ENCODE measurements at regions not wholly inside any gene's neighbourhood (a gene's known extent, or its start where the extent isn't known, plus 50 kb on each side); places are given as distances from the start of the nearest gene placed in this dataset.
"Not testable (repeated sequence)": the region's sequence is repeated elsewhere in the genome, so short reads cannot be mapped to it uniquely, and the experiment has no call there.

- DNase-seq (no peak), ATAC-seq (ENCODE audit: poor library complexity) (no peak)
- intact Hi-C loops (cut with DNase I, micrococcal nuclease) = loop anchor here in 1 of 2 experiments (5.0 kb wide), 1 partner anchor 374 kb away; no protein-coding TSS in a partner anchor
- CTCF ChIA-PET = no interaction called here
- TF ChIP-seq CTCF (IDR thresholded peaks at IDR 0.05) = no peak
- no peaks in the 10 kb centered on the region for H3K9me3 Mint-ChIP-seq
- Histone ChIP-seq H3K9me3 (ENCODE audit: control insufficient read depth in 1 of 2, insufficient read depth in 1 of 2, low read length in 2 of 2) (no peaks in the 10 kb centered on the region), H3K27ac (ENCODE audit: low read depth in 1 of 2, low read length in 2 of 2) (no peak overlapping the region), H3K4me1 (ENCODE audit: insufficient read depth, low read length) (no peaks in the 10 kb centered on the region), H3K27me3 (ENCODE audit: control insufficient read depth in 1 of 2, insufficient read depth in 2 of 2, low read length in 2 of 2) (no peaks in the 10 kb centered on the region), H3K36me3 (ENCODE audit: insufficient read depth, low read length) (no peaks in the 10 kb centered on the region), H3K4me3 (ENCODE audit: low read length) (no peak overlapping the region)
- H3K27ac Mint-ChIP-seq = no peak overlapping the region
- no peaks in the 10 kb centered on the region for H3K27me3 Mint-ChIP-seq
- no peaks in the 10 kb centered on the region for H3K4me1 Mint-ChIP-seq (ENCODE audit: low read depth)
- H3K36me3 Mint-ChIP-seq (ENCODE audit: low read depth) = no peaks in the 10 kb centered on the region
- POLR2A ChIA-PET = no interaction called here
- H3K4me3 Mint-ChIP-seq = no peak overlapping the region
Observed at GRCh38 chrX:130543603-130544325, 142.0 kb downstream of the RBMX2 start.

DNA sequence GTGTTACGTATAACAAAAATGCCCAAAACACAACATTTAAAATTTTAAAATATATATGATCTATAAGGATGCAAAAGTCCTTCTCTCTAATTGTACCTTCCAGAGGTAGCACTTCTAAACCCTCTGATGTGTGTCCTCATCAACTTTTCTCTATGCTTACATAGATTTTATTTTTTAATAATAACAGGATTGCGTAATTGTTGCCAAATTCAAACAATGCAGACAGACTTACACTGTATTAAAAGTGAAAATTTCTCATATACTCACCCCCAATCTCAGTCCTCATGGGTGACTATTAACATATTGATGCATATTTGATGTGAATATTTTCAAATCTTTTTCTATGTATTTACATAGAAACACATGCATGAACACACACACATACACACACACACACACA is 144.0 kb downstream of the RBMX2 start:
- Mint-ChIP-seq H3K27me3 (peaks cover 11% of the 10 kb centered on the region), H3K4me3 (no peak overlapping the region), H3K36me3 (ENCODE audit: low read depth) (no peaks in the 10 kb centered on the region), H3K4me1 (ENCODE audit: low read depth) (no peaks in the 10 kb centered on the region), H3K27ac (no peak overlapping the region), H3K9me3 (no peaks in the 10 kb centered on the region)
- POLR2A ChIA-PET = no interaction called here
- TF ChIP-seq CTCF (IDR thresholded peaks at IDR 0.05) = no peak
- Histone ChIP-seq H3K9me3 (ENCODE audit: control insufficient read depth in 1 of 2, insufficient read depth in 1 of 2, low read length in 2 of 2) (no peaks in the 10 kb centered on the region), H3K4me1 (ENCODE audit: insufficient read depth, low read length) (no peaks in the 10 kb centered on the region), H3K27ac (ENCODE audit: low read depth in 1 of 2, low read length in 2 of 2) (no peak overlapping the region), H3K4me3 (ENCODE audit: low read length) (no peak overlapping the region), H3K27me3 (ENCODE audit: control insufficient read depth in 1 of 2, insufficient read depth in 2 of 2, low read length in 2 of 2) (no peaks in the 10 kb centered on the region), H3K36me3 (ENCODE audit: insufficient read depth, low read length) (no peaks in the 10 kb centered on the region)
- ATAC-seq (ENCODE audit: poor library complexity) (no peak), DNase-seq (no peak)
- intact Hi-C loops (cut with DNase I, micrococcal nuclease) = no loop called here
- CTCF ChIA-PET = no interaction called here

GRCh38 chrX:130549382-130549781 is 147.6 kb downstream of the RBMX2 start:
- DNase-seq; H3K36me3 Mint-ChIP-seq (ENCODE audit: low read depth); H3K9me3 ChIP-seq (ENCODE audit: control insufficient read depth in 1 of 2, insufficient read depth in 1 of 2, low read length in 2 of 2); H3K27ac Mint-ChIP-seq; CTCF ChIA-PET; H3K4me1 Mint-ChIP-seq (ENCODE audit: low read depth); H3K27me3 ChIP-seq (ENCODE audit: control insufficient read depth in 1 of 2, insufficient read depth in 2 of 2, low read length in 2 of 2); H3K4me3 Mint-ChIP-seq; H3K4me1 ChIP-seq (ENCODE audit: insufficient read depth, low read length); H3K36me3 ChIP-seq (ENCODE audit: insufficient read depth, low read length); POLR2A ChIA-PET; intact Hi-C loops (cut with DNase I, micrococcal nuclease); ATAC-seq (ENCODE audit: poor library complexity); H3K9me3 Mint-ChIP-seq; H3K4me3 ChIP-seq (ENCODE audit: low read length); H3K27ac ChIP-seq (ENCODE audit: low read depth in 1 of 2, low read length in 2 of 2): not testable (repeated sequence)
- peaks cover 17% of the 10 kb centered on the region for H3K27me3 Mint-ChIP-seq

DNA sequence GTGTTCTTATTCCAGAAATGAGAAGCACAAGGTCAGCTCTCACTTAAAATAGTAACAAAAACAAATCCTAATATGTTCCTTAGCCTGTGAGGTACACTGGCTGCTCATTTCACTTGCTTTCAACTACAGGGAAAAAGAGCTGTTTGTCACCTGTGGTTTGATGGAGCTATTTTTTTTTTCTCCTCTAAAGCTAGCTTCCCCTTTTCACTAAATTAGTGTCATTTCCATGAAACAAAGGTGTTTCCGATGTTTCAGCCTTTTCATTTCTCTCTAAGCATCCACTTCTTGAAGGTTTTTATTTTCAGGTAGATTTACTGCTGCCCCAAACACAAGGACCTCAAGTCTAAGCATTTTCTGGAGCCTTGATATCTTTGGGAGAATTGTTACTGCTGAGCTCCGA is 148.6 kb downstream of the RBMX2 start:
- H3K4me1 Mint-ChIP-seq (ENCODE audit: low read depth) = no peaks in the 10 kb centered on the region
- Histone ChIP-seq H3K4me3 (ENCODE audit: low read length) (no peak overlapping the region), H3K9me3 (ENCODE audit: control insufficient read depth in 1 of 2, insufficient read depth in 1 of 2, low read length in 2 of 2) (no peaks in the 10 kb centered on the region), H3K27me3 (ENCODE audit: control insufficient read depth in 1 of 2, insufficient read depth in 2 of 2, low read length in 2 of 2) (peaks cover 0 to 4% of the 10 kb centered on the region in 2 experiments), H3K4me1 (ENCODE audit: insufficient read depth, low read length) (no peaks in the 10 kb centered on the region), H3K27ac (ENCODE audit: low read depth in 1 of 2, low read length in 2 of 2) (no peak overlapping the region), H3K36me3 (ENCODE audit: insufficient read depth, low read length) (no peaks in the 10 kb centered on the region)
- intact Hi-C loops (cut with DNase I, micrococcal nuclease) = no loop called here
- H3K36me3 Mint-ChIP-seq (ENCODE audit: low read depth) = no peaks in the 10 kb centered on the region
- no peak overlapping the region for H3K4me3 Mint-ChIP-seq
- no peak for TF ChIP-seq CTCF (IDR thresholded peaks at IDR 0.05)
- ChIA-PET CTCF (no interaction called here), POLR2A (no interaction called here)
- ATAC-seq (ENCODE audit: poor library complexity) (no peak), DNase-seq (no peak)
- peaks cover 17% of the 10 kb centered on the region for H3K27me3 Mint-ChIP-seq
- H3K9me3 Mint-ChIP-seq = no peaks in the 10 kb centered on the region
- no peak overlapping the region for H3K27ac Mint-ChIP-seq
